Fibroblast of peridontal ligament (primary cell): ENCODE measurements at regions not wholly inside any gene's neighbourhood (a gene's known extent, or its start where the extent isn't known, plus 50 kb on each side); places are given as distances from the start of the nearest gene placed in this dataset.
"Not testable (repeated sequence)": the region's sequence is repeated elsewhere in the genome, so short reads cannot be mapped to it uniquely, and the experiment has no call there.

ENCODE experiments used
- DNase-seq: peaks from one replicate; pipeline ENCODE4 v3.0.0-alpha.2; 2010; ENCODE audit errors: extremely low read depth

DNA sequence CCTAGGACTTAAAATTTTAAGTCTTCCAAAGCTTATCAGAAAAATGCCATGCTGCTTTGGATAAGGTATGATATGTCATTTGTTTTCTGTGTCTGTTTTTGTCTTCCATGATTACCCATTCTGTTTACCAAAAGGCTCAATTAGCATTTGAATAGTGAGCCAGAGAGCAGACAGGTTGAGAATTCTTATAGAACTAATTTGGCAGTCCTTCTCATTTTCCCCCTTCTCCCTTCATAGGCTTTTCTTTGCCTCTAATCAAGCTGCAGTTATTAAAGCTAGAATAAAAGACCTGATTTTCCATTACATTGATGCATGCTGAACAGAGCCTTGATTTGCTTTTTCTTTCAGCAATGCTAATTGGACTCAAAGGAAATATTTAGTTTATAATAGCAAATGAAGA, 993.0 kb downstream of the MAT2B start:
- no peak for DNase-seq

- no peak for DNase-seq
Observed at GRCh38 chr5:164500856-164501255, 995.4 kb downstream of the MAT2B start.

DNA sequence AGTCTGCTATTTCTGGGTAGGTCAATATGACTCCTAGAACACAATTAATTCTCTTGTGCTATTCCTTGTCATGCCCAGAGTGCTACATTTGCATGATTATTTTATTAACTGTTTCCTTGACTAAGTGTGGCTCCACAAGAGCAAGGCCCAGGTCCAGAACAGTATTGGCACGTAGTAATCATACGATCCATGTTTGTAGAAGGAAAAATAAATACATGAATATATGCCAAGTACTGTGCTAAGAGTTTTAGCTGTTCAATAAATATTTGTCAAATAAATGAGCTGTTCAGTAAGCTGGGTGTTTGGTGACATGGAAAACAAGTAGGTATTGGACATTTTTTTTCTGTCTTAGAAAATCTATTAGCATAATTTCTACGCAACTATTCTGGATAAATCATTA, 995.9 kb downstream of the MAT2B start:
- no peak for DNase-seq

DNA sequence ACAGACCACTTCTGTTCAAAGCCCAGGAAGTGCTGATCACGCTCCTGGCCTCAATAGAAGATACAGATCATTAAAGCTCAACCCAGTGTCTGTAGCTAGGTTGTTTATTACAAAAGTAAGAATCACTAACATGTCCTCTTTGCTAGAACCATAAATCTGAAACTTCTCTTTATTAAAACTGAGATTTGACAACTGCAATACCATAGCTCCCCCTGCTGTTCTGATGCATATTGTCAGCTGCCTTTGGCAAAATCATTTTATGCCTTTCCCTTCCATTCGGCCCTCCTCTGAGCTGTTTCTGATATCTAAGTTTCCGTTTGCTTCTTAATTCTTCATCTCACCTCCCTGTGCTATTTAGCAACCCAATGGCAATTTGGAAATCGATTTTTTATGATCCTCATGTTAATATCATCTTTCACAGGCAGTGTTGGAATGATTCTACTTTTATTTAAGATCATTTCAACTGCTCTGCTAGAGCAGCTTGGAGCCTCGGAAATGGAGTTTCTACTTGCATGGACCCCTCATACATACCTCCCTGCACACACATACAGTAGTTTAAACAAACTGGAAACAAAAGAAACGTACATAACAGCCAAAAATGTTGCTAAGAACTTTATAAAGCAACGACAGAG, 998.8 kb downstream of the MAT2B start:
- peak; percentile 91 for DNase-seq

DNA sequence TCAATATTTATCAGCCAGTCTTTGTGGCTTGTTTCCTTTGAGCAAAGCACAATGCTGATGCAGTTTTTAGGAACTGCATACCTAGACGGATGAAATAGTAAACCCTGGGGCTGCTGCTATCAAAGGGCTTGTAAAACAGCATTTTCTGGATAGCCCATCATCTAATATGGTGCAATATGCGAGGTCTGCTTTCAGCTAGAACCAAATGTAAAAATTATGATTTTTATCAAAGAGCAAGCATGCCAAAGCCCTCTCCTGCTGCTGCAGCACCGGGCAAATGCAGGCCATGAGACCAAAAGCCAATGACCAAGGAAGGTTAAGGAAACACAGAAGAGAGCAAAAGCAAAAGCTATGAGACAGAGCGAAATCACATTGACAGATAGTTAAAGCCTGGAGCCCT, 1000.4 kb downstream of the MAT2B start:
- DNase-seq, result no peak

GRCh38 chr5:164518067-164518740, 1012.8 kb downstream of the MAT2B start:
- no peak for DNase-seq

DNA sequence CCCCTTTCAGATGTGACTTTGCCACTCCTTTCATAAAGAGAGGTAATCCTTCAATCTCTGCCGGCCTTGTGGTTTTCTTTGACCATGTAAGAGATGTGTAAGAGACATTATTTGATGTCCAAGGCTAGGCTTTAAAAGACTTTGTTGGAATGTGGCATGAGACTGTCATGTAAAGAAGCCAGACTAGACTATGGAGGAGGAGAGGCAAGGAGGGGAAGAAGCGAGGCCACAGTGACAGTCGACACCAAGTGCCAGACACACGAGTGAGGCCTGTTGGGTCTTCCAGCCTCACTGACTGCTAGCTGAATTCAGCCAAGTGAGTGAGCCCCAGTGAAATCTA, 1013.3 kb downstream of the MAT2B start:
- no peak for DNase-seq

DNA sequence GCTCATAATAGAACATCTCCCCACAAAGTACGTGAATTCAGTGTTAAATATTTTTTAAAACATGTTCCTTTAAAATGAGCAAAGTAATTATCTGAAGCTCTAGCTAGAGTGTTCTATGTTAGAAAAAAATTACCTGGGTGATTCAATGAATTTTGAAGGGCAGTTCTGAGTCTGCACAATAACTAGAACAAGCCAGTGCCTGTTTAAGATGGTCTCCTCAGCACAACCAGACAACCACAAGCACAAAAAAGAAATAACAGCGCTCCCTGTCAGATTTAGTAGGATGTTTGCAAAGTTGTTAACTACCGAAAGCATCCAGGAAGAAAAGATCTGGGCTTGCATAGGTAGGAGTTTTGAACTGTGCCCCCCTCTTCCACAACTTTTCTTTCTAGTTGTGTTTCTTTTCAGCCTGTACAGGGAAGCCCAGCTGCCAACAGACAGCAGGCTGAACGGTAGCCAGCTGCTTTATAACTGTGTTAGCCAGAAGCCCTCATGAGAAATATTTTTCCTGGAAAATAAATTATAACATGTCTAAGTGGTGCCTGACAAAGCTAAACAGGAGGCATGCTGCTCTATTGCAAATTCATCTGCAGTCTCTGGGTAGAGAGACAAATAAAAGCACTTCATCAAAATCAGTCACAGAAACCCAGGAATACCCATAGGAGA, 1026.9 kb downstream of the MAT2B start:
- no peak for DNase-seq

GRCh38 chr5:164533426-164533825, 1028.0 kb downstream of the MAT2B start:
- not testable (repeated sequence) for DNase-seq

- DNase-seq, result no peak
Observed at GRCh38 chr5:164540174-164540573, 1034.8 kb downstream of the MAT2B start.

GRCh38 chr5:164545507-164545906, 1040.1 kb downstream of the MAT2B start:
- DNase-seq, result no peak

- no peak for DNase-seq
Observed at GRCh38 chr5:164553851-164554250, 1048.4 kb downstream of the MAT2B start.

DNA sequence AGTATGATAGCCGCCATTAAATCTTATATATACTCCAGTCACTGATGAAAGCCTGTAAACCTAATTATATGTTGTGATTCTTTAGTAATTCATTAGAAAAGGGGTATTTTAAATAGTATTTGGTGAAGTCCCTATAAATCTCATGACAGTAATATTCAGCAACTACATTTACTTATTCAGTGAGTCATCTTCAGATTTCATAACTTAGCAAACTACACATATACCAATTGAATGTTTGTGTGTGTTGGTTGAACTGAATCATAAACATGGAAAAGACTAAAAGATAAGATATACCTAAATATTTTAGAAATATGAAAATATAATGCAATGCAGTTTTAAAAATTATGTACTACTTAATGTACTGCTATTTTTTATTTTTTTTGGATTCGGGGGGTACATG, 1050.4 kb downstream of the MAT2B start:
- DNase-seq, result no peak

- no peak for DNase-seq
Observed at GRCh38 chr5:164560216-164560615, 1054.8 kb downstream of the MAT2B start.

GRCh38 chr5:164561933-164562872, 1056.8 kb downstream of the MAT2B start:
- DNase-seq, result peak; percentile 9

DNA sequence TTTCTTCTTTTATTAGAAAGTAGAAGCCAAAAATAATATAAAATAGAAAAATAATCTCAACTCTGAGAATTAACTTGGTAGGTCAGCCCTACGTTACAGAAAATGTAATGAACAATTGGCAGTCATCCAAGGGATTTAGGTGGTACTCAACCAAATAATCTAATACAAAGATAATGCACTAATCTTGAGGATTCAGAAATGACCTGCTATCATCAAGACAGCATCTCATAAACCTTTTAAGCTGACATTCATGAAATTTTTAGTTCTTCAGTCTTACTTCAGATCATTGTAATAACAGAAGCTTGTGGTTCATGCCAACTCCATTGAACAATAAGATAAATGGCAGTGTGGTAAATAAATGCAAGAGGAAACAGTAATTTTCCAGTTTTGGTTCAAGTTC, 1058.0 kb downstream of the MAT2B start:
- no peak for DNase-seq

GRCh38 chr5:164573397-164573796, 1068.0 kb downstream of the MAT2B start:
- no peak for DNase-seq

- DNase-seq, result no peak
Observed at GRCh38 chr5:164577201-164577600, 1071.8 kb downstream of the MAT2B start.

GRCh38 chr5:164577742-164578141, 1072.3 kb downstream of the MAT2B start:
- DNase-seq, result no peak

- no peak for DNase-seq
Observed at GRCh38 chr5:164578401-164578800, 1073.0 kb downstream of the MAT2B start.

GRCh38 chr5:164578911-164579310, 1073.5 kb downstream of the MAT2B start:
- no peak for DNase-seq

DNA sequence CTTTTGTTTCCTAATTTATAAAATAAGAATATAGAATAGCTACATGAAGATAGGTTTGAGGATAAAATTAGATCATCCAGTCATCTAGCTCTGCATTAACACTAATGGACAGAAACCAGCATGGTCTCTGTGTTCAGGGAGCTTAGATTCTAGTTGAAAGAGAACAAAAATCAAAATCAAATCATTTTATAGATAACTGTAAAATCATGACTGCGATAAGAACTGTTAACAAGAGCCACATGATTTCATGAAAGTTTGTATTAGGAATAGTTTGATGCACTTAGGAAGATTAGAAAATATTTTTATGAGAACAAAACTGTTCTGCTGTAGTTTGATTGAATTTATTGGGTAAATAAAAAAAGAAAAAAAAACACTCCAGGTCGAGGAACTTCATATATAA, 1074.7 kb downstream of the MAT2B start:
- no peak for DNase-seq
